BJ (cell line): ENCODE measurements at regions not wholly inside any gene's neighbourhood (a gene's known extent, or its start where the extent isn't known, plus 50 kb on each side); places are given as distances from the start of the nearest gene placed in this dataset.

Experiments used
- CTCF ChIA-PET: fragments of 350-600 bp; formaldehyde crosslinking; extraction: SDS; loops from one replicate; lab custom pipeline; 2021; ENCODE audit warnings: antibody characterized with exemption, inconsistent platforms; lab: Yijun Ruan, JAX
- POLR2A ChIA-PET: fragments of 300-600 bp; sonication (Branson Sonifier 250); formaldehyde crosslinking; extraction: SDS; loops from one replicate; lab custom pipeline; 2021; ENCODE audit warnings: antibody characterized with exemption; lab: Charles Lee
- DNase-seq: peaks from one replicate; pipeline ENCODE4 v3.0.0-alpha.2; 2011; ENCODE audit warnings: low read depth
- H3K27me3 ChIP-seq: 2 replicates; pipeline ENCODE4 v1.6.0; 2011; ENCODE audit warnings: low read length; ENCODE audit not compliant: control insufficient read depth, insufficient read depth
- H3K36me3 ChIP-seq: 2 replicates; pipeline ENCODE4 v1.5.1; 2011; ENCODE audit warnings: low read length; ENCODE audit not compliant: control insufficient read depth, insufficient read depth
- H3K4me3 ChIP-seq: 2 replicates; pipeline ENCODE4 v1.5.1; 2011; ENCODE audit warnings: low read depth, mild to moderate bottlenecking, control low read depth, low read length
- CTCF ChIP-seq: IDR thresholded peaks from 2 replicates; pipeline ENCODE4 v1.5.1; 2011; ENCODE audit warnings: low read depth, mild to moderate bottlenecking, control low read depth, inconsistent platforms, low read length, moderate library complexity; ENCODE audit not compliant: insufficient read depth

DNA sequence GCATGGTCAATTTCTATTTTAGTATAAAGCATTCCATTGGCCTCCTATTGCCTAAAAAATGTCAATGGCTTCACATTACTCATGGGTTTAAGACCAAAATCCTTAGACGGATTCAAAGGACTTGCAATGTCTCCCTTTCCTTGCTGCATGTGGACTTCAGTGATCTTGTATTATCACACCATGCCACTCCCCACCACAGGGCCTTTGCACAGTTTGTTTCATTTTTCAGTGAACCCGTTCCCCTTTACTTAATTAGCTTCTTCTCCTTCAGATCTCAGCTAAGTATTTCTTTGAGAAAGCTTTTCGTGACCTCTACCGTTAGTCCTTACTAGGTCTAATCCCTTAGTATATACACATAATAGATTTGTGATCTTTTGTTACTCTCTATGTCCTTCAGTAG, 269.7 kb downstream of the FAM76B start:
- TF ChIP-seq CTCF: no peak
- ChIA-PET CTCF (no interaction called here), POLR2A (no interaction called here)
- Histone ChIP-seq H3K36me3 (no peaks in the 10 kb centered on the region), H3K4me3 (no peak overlapping the region), H3K27me3 (no peaks in the 10 kb centered on the region)
- DNase-seq: no peak

DNA sequence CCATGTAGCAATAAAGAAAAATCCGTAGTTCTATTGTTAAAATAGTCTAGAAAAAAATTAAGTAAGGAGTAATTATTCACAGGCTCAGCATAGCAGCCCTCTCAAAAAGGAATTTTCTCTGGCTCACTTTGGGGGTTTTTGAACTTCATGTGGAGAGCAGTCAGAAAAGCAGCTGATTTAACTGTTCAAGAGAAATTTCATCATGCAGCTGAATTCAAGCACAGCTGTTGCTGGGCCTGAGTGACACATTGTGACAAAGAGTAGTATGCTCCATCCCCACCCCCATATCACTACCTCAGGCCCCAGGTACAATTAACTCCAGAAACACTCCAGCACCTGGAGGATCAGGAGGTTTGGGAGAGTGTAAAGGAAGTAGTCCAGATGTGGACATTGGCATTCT, 272.1 kb downstream of the FAM76B start:
- Histone ChIP-seq H3K36me3 (no peaks in the 10 kb centered on the region), H3K27me3 (no peaks in the 10 kb centered on the region), H3K4me3 (no peak overlapping the region)
- CTCF ChIA-PET: interaction anchor here (0.7 kb wide), 1 partner anchor 365 kb away, joined by 4 read pairs; no protein-coding TSS in a partner anchor
- POLR2A ChIA-PET: no interaction called here
- DNase-seq: no peak
- no peak for TF ChIP-seq CTCF

DNA sequence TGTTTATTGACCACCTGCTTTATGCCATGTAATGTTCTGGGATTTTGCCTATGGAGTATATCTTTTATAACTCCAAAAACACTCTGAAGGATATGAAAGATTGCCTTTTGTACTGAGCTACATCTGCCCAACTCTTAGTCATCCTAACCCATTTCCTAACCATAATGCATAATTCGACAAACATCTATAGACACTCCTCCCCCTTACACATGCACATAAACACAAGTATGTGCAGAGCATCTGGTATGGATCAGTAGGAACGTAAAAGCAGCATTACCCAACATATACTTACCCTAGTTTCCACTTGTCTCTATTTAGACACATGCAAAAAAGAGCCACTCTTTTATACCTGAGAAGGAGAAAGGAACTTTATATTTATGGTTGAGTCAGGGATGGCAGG, 272.8 kb downstream of the FAM76B start:
- TF ChIP-seq CTCF: no peak
- CTCF ChIA-PET: interaction anchor here (0.7 to 0.9 kb wide), 2 partner anchors 11 to 365 kb away, joined by 3 to 4 read pairs; no protein-coding TSS in a partner anchor

GRCh38 chr11:95516175-95516574, 273.4 kb downstream of the FAM76B start:
- no peak for DNase-seq
- Histone ChIP-seq H3K36me3 (no peaks in the 10 kb centered on the region), H3K27me3 (no peaks in the 10 kb centered on the region), H3K4me3 (no peak overlapping the region)
- ChIA-PET POLR2A (no interaction called here), CTCF (interaction anchor here (0.6 to 1.3 kb wide), 3 partner anchors 11 to 413 kb away, joined by 3 to 4 read pairs (median 3); no protein-coding TSS in a partner anchor)
- no peak for TF ChIP-seq CTCF

More for the DNA sequence above, 272.8 kb downstream of the FAM76B start:
- DNase-seq: no peak
- Histone ChIP-seq H3K4me3 (no peak overlapping the region), H3K27me3 (no peaks in the 10 kb centered on the region), H3K36me3 (no peaks in the 10 kb centered on the region)
- POLR2A ChIA-PET: interaction anchor here (0.6 kb wide), 1 partner anchor 908 kb away, joined by 3 read pairs; no protein-coding TSS in a partner anchor

DNA sequence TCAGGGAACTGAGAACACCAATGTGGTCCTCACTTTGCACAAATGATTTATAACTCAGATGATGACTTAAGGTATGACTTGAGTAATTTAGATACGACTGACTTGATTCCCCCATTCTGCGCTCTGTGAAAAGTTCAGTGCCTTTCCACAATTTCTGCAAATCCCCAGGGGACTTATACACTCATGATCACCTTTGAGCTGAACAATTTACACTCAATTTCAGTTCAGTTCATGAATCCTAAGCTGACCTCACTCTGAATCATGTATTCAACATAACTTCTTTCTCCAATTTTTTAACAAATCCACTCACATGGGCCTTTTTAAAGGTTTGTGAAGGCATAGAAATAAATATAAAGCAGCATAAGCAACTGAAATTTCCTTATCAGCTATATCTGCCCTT, 274.2 kb downstream of the FAM76B start:
- no peak for TF ChIP-seq CTCF
- POLR2A ChIA-PET: no interaction called here
- no peak for DNase-seq
- CTCF ChIA-PET: interaction anchor here (1.3 kb wide), 1 partner anchor 31 kb away, joined by 3 read pairs; no protein-coding TSS in a partner anchor
- H3K36me3 ChIP-seq: no peaks in the 10 kb centered on the region
- no peak overlapping the region for H3K4me3 ChIP-seq
- H3K27me3 ChIP-seq: no peaks in the 10 kb centered on the region
